Left kidney (tissue), 1 donor: ENCODE measurements at regions not wholly inside any gene's neighbourhood (a gene's known extent, or its start where the extent isn't known, plus 50 kb on each side); places are given as distances from the start of the nearest gene placed in this dataset.
A peak's percentile ranks its signal among the peaks of the same experiment; 100 is the strongest.

Experiments
- DNase-seq: peaks from one replicate; pipeline ENCODE4 v3.0.0-alpha.2; 2013

DNA sequence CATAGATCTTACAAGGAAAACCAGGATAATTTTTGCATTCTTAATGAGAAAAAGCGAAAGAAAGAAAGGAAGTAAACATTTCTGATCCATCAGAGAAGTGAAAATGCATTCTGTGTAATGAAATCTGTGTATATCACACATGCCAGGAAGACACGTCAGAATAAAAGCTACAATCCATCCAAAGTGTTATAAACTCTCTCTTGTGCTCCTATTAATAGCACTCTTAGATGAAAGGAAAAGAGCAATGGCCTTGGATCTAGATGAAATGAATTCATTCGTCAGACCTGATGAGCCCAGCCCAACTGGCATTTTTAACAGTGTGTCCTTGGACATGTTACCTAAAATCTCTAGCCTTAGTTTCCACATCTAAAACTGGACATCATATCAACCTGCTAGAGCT lies 885.5 kb downstream of the CDH11 start:
- DNase-seq = no peak

DNA sequence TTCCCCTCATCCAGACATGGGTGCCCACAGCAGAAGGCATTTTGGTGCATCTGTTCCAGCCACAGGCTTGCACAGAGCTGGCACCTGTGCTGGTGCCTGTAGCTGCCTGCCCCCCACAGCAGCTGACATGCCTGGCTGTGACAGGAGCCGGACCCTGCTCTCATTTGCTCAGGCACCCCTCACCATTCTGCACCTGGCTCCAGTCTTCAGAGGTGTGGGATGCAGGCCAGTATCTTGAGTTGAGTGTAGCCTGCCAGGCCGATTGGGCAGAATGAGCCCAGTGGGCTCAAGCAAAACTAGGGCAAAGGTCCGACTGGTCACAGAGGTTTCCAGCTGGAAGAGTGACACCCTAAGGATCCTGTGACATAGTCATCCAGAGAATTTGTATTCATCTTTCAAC lies 887.7 kb downstream of the CDH11 start:
- no peak for DNase-seq

DNA sequence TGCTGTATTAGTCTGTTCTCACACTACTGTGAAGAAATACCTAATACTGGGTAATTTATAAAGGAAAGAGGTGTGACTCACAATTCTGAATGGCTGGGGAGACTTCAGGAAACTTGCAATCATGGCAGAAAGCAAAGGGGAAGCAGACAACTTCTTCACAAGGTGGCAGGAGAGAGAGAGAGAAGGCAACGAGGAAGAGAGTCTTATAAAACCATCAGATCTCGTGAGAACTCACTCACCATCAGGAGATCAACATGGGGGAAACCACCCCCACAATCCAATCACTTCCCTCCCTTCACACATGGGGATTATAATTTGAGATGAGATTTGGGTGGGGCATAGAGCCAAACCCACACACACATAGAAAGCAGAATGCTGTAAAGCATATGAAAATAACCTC lies 896.2 kb downstream of the CDH11 start:
- DNase-seq = no peak

DNA sequence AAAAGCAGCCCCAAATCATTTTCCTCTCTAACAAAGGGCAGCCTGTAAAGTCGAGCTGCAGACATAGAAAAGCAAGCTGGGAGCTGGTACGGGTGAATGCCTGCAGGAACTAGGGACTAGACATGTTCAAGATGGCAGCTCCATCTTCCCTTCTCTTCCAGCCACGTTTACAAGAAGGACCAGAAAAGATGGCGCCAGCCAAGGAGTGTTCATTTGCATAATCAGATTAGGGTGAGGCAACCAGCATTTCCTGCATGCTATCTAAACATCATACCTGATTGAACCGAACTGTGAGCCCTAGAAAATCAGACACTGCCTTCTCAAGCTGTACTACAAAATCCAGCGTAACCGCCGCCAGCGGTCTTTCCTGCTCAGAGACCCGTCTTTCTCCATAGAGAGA lies 896.8 kb downstream of the CDH11 start:
- no peak for DNase-seq

DNA sequence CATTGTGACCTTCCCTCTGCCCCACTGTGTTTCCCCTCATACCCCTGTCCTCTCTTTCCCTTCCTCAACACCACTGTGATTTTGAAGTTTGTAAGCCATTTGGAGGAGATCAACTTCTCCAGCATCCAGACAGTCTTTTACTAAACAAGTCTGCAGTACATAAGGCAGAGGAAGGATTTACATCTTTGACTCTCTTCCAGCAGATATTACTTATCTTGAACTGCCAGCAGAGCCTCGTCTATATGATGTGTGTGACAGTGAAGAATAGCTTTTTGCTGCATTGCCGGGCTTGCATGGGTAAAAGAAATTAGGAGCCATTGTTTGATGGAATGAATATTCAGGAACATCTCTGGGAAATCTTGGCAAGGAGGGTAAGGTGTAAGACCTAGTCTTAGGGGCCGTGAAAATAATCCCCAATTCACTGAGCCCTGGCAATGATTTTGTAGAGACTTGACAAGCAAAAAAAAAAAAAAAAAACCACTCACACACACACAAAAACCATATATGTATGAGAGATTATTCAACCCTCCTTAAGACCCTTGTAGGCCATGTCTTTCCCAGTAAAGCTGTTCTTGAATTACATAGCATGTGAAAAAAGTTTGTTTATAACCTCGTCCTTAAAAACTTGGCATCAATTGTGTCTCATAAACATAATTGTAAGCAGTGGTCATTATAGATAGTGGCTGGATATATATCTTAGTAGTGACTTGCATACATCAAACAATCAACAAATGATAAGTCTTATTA lies 903.9 kb downstream of the CDH11 start:
- no peak for DNase-seq

DNA sequence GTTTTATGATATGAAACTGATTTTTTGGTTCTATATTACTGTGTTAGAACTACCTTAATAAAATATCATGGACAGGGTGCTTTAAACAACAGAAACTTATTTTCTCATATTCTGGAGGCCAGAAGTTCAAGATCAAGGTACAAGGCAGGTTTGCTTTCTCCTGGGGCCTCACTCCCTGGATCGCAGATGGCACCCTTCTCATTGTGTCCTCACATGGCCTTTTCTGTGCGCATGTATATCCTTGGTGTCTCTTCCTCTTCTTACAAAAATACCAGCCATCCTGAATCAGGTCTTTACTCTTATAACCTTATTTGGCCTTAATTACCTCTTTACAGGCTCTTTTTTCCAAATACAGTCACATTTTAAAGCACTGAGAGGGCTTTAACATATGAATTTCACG lies 906.1 kb downstream of the CDH11 start:
- DNase-seq = no peak

DNA sequence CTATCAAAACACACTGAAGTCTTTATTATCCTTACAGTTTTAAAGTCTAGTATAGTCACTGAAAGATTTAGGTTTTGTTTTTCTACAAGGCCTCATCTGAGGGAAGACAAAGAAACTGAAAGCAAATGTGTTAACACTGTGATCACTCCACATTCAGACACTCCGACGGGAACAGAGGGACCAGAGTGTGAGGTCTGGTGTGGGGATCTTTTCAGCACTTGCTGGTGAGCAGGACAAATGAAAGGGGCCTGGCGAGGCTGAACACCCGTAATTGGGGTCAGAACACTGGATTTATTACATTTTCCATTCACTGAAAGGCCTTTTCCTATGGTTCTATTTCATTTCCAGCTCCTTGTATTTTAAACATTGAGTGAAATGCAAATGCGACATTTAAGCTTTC lies 910.5 kb downstream of the CDH11 start:
- peak; percentile 14 for DNase-seq

DNA sequence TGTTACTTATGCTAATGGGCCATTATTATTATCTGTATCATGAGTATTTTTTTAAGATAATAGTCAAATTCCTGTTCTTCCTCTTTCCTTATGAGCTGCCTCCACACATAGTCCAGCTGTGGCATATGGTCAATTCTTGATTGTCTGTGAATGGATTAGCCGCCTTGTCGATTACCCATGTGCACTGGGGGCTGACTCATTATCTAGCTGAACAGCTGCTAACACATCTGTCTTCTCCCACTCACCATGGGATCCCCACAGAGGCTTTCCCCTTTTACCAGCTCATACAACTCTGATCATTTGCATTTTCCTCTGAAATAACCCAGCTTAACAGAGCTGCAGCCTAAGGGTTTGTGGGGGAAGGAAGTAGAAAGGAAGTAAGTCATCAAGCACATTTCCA lies 915.0 kb downstream of the CDH11 start:
- no peak for DNase-seq

DNA sequence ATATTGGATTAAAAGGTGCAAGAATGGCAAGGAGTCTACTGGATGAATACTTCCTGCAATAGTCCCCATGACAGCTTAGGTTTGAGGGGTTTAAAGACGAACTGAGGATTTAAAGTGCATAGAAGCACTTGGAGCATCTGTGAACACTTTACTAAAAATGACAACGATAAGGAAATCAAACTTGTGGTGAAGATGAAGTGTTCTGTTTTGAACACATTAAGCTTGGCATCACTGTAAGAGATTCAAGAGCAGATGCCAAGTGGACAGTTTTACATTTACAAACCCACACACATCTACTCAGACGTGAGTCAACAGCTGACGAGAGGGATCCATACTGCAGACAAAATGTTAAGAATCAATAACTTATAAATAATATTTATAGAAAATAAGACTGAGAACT lies 918.7 kb downstream of the CDH11 start:
- DNase-seq = no peak

DNA sequence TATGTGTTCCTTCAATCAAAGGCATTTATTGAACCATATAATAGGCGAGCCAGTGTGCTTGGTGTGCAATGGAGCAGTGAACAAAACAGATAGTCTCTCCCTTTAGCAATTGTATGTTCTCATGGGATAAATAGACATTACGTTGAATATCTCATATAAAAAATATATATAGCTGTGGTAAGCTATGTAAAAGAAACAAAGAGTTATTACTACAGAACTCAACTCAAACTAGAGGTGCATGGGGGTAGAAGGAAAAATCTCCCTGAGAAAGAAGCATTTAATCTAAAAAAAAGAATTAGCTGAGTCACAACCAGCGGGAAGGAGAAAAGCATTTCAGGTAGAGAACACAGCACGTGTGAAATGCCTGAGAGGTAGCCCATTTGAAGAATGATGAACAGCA lies 919.3 kb downstream of the CDH11 start:
- DNase-seq = no peak

DNA sequence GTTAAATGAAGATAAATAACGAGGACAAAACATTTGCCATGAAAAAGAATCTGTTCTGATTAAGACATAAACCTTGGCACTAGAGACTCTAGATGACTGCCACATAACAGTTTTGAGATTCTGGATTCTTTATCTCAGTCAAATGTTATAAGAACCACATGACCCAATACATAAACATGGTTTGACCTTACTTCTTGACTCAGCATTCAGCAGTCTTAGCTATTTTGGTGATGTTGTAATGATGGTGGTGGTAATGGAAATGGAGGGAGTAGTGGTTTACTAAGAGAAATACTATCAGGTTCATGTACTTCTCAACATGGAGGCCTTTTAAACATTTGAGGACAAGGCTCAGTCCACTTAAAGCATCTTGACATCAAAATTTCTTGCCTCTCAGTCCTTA lies 925.4 kb downstream of the CDH11 start:
- DNase-seq = no peak

DNA sequence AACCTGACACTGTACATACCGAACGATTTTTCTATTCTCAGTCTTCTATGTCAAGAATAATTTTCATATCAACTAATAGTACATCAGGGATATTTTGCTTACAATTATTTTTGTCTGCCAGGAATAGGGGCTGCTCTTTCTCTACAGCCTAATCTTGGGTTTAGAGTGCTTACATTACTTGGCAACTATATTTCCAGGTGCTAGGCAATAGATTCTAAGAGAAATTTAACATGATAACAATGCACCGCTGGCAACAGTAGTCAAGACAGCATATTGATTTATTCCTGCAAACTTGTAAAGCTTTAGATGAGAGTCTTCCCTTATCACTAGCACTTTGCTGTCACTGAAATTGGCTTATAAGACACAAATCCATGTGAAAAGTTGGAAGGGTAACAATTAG lies 935.9 kb downstream of the CDH11 start:
- no peak for DNase-seq

DNA sequence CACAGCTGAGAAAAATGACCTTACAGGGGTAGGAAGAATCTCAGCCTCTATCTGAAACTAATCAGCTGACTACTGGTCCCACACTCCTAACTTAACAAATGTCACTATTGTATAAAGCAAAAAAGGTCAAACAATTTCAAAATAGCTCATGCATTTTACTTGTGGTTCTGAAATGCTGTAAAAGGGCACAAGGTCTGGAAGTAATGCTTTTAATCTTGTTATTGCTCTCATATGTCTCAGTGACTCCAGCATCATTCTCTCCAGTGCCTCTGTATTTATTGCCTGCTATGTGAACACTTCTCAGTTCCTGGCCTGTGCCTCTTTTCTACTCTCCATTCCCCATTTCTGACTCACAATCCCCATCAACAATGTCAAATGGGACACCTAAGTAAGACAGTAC lies 937.7 kb downstream of the CDH11 start:
- no peak for DNase-seq

DNA sequence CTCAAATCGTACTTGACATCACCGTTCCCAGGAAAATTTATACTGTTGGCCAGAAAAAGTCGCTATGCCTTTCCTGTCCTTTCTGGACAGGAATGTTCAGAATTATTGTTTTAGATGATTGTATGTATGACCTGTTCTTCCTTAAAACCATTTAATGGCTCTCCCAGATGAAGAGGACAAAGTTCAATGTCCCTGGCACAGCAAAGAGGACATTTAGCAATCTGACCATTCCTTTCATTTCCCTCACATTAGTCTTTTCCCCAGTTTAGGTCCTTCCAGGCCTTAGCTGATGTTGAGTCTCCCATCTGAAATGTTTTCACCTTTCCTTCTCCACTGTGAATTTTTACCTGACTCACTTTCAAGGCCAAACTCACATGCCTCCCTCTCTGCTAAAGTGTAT lies 938.9 kb downstream of the CDH11 start:
- no peak for DNase-seq

DNA sequence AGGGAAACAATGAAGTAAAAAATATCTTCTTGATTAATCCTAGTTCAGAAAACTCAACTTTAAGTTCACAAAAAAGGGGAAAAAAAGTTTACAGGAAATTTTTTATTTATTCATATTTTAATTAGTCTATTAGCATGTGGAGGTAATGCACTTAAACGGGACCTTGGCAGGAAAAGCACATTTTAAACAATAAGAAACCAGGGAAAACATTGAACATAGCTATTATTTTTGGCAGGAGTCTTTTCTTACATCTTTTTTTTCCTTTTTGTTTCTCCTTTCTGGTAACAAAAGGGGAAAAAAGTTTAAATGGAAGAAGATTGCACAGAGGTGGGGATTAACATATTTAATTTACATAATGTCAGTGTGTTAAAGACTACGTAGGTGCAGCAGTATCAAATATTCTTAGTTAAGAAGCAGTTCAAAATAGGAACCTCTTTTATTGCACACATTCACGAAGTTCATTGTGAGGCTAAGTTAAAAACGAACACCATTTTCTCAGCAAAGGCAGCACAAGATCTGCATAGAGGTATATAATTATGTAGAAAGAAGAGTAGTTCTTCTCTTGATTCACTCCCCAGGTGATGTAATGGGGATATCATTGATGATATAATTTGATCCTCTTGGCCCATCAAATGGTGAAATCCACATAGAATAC lies 940.5 kb downstream of the CDH11 start:
- DNase-seq = no peak

DNA sequence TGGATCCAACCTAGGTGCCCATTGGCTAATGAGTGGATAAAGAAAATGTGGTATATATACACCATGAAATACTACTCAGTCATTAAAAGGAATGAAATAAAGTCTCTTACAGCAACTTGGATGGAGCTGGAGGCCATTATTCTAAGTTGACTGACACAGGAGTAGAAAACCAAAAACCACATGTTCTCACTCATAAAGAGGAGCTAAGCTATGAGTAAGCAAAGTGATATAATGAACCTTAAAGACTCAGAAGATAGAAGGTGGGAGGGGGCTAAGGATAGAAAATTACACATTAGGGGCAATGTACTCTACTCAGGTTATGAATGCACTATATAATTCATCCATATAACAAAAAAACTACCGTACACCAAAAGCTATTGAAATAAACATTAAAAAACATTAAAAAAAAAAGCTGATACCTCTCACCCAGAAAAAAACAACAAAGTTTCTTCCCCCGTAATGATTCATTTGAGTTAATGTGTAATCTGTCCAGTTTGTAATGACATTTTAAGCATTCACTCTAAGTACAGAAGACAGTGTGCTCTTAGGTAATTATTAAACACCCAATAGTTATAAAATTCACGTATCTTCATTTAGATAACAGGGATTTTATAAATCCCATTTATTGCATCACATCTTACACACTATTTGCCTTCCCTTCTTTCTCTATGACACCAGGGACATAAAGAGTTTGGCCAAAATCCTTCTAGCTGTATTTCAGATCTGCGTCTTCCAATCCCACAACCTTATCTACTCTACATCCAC lies 941.5 kb downstream of the CDH11 start:
- DNase-seq = no peak

DNA sequence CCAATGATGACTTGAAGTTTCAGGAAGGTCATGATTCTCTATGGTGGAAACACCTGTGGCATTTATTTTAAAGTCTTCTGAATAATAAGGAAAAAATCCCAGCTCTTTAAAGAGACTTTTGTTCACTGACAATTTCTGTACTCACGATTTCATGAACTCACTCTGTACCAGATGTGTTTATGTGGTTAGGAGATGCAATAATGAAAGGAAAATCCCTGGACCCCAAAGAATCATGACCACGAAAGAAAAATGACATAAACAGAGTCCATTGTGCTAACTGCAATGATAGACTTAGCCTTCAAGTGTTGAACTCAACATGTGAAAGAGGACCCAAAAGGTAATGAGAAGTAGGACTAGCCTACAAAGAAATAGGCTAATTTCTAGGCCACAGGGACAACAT lies 947.5 kb downstream of the CDH11 start:
- no peak for DNase-seq

DNA sequence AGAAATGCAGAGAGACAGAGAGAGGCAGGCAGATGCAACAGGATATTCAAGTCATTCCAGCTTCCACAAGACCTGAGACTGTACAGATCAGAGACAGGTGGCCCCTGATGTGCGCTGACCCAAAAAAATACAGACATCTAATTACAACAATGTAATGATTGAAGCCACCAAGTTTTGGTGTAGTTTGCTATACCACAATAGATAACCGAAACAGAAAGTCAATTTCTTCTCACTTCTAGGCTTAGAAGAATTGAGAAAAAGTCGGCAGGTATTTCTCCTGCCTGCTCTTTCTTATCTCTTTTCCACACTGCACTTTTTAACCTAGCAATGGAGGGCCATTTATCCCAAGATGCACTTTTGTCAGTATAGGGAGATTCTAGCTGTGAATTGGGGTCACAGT lies 949.2 kb downstream of the CDH11 start:
- no peak for DNase-seq

DNA sequence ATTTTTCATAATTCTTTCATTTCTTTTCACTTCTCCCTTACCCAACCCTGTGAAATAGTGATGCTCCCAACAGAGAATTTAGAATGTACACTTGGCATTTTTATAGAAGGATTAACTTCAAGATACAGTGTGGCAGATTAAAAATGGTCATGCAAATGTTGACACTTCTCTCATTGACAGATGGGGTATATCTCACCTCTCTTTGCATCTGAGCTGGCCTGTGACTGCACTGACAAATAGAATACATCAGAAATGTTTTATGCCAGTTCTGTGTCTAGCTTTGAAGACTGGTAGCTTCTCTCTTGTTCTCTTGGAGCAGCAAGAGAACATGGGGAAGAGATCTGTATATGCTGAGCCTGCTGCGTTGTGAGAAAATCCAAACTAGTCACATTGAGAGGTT lies 949.6 kb downstream of the CDH11 start:
- no peak for DNase-seq

DNA sequence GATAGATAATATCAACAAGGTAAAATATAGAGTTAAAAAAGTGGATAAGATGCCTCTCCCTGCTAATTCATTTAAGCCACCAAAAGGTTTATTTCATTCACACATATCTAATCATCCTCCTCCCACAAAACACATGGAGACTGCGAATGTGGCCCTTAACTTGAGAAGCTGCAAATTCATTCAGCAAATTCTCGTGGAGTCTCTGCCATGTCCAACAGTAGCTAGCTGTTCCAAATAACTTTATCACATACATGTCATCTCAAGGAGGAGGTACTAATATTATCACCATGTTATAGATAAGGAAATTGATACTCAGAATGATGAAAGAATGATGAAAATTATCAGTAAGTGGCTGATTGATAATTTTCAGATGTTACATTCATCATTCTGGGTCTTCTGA lies 950.2 kb downstream of the CDH11 start:
- DNase-seq = no peak

DNA sequence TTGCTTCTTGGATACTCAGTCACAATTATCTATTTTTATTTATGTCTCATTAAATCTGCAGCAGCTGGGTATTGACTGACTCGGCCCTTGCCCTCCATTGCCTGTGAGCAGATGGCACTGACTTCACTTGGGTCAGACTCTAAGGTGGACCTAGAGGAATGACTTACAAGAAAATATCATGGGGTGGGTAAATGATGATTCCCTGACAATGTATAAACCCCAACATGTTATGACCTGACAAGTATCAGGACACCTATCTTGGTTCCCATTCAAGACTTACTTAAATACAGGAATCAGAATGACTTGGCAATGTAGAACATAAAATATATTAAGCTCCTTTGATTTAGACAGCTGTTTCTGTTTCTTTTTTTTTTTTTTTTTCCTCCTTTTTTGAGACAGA lies 953.5 kb downstream of the CDH11 start:
- no peak for DNase-seq

DNA sequence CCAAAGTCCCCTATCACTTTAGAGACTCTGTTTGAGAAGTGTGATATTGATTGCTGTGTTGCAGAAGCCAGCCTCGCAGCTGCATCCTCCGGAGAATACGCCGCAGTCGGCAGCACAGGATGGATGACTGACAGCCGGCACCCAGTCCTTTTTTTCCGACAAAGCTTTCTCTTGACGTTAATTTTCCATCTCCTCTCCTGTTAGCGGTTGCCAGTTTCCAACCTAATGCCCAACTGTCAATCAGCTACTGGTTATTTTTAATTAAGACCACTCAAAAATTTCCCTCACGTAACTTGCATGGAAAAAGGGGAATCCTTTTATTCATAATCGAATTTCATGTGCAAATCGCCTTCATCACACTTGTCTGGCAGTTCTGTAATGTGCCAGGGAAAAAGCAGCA lies 953.9 kb downstream of the CDH11 start:
- DNase-seq = no peak

DNA sequence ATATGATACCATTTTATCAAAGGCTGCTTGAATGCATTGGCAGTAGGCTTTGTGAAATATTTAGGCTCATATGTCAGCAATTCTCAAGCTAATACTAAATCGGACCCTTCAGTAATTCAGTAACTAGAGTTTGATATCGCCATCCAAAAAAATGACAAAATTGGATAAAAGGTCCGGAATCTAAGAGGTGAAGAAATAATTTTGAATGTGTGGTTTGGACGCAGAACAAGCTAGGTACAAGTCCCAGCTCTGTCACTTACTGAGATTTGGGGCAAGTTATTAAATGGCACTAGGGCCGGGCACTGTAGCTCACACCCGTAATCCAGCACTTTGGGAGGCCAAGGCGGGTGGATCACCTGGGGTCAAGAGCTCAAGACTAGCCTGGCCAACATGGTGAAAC lies 956.5 kb downstream of the CDH11 start:
- DNase-seq = no peak
